ENCODE measurements at regions not wholly inside any gene's neighbourhood (a gene's known extent, or its start where the extent isn't known, plus 50 kb on each side); places are given as distances from the start of the nearest gene placed in this dataset.

DNA sequence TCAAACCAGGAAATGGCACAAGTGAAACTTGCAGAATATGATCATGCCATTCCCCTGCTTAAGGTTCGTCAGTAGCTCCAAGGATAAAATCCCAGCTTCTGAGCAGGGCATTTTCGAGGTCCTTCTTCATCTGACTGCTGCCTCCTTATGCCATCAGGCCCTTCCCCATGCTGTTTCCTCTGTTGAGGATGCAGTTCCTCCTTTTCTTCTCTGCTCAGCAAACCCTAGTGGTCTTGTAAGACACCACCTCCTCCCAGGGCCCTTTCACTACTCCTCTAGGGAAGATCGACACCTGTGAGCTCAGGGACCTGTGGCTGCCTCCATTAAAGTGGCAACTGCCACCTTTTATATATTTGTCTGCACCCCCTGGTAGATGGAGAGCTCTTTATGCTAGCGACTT lies 62.1 kb upstream of the JUN start:
- TF ChIP-seq CTCF (IDR thresholded peaks at IDR 0.05): no peak

GRCh38 chr1:58848818-58849411 lies 65.1 kb upstream of the JUN start:
- no peak for TF ChIP-seq CTCF (IDR thresholded peaks at IDR 0.05)

DNA sequence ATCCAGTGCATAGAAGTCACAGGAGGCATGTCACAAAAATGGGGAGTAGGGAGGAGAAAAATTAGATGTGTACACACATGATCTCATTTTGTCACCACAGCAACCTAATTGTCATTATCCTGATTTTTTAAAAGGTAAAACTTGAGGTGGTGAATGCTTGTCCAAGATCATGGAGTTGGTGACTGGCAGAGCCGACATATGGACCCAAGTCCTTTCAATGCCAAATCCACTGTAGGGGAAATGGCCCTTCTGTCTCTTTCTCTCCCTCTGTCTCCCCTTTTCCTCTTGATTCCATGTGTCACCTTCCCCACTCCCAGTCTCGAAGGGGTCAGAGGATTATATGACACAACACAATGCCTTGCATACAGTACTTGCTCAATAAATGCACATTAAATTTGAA lies 65.7 kb upstream of the JUN start:
- TF ChIP-seq CTCF (IDR thresholded peaks at IDR 0.05): no peak

- TF ChIP-seq CTCF (IDR thresholded peaks at IDR 0.05): no peak
Observed at GRCh38 chr1:58850636-58851035, 66.8 kb upstream of the JUN start.

- no peak for TF ChIP-seq CTCF (IDR thresholded peaks at IDR 0.05)
Observed at GRCh38 chr1:58852731-58853485, 69.1 kb upstream of the JUN start.

- TF ChIP-seq CTCF (IDR thresholded peaks at IDR 0.05): no peak
Observed at GRCh38 chr1:58854576-58854975, 70.7 kb upstream of the JUN start.

GRCh38 chr1:58855274-58856165 lies 71.7 kb upstream of the JUN start:
- no peak for TF ChIP-seq CTCF (IDR thresholded peaks at IDR 0.05)
